Neural progenitor cell (in vitro differentiated cells): ENCODE measurements at regions not wholly inside any gene's neighbourhood (a gene's known extent, or its start where the extent isn't known, plus 50 kb on each side); places are given as distances from the start of the nearest gene placed in this dataset.
A peak's percentile ranks its signal among the peaks of the same experiment; 100 is the strongest.

Experiments used
- DNase-seq: peaks from one replicate; pipeline ENCODE4 v3.0.0-alpha.2; 2016; ENCODE audit warnings: low spot score
- H2AFZ ChIP-seq: fragments of 200-600 bp; sonication (generic); replicated peaks from 2 replicates; pipeline ENCODE4 v1.6.1; 2016; ENCODE audit warnings: antibody characterized with exemption
- H3F3A ChIP-seq: fragments of 200-600 bp; sonication (generic); 2 replicates; pipeline ENCODE4 v1.6.1; 2016; ENCODE audit warnings: antibody characterized with exemption, low read depth
- H3K27ac ChIP-seq: fragments of 200-600 bp; sonication (generic); 2 replicates; pipeline ENCODE4 v1.5.1; 2016; ENCODE audit warnings: mild to moderate bottlenecking
- H3K27me3 ChIP-seq: fragments of 200-600 bp; sonication (generic); 2 replicates; pipeline ENCODE4 v1.6.1; 2016; ENCODE audit warnings: mild to moderate bottlenecking, moderate library complexity
- H3K36me3 ChIP-seq: fragments of 200-600 bp; sonication (generic); 2 replicates; pipeline ENCODE4 v1.5.1; 2016
- H3K4me1 ChIP-seq: fragments of 200-600 bp; sonication (generic); 2 replicates; pipeline ENCODE4 v1.6.1; 2016; ENCODE audit warnings: mixed run types
- H3K4me2 ChIP-seq: fragments of 200-600 bp; sonication (generic); 2 replicates; pipeline ENCODE4 v1.6.1; 2016
- H3K4me3 ChIP-seq: fragments of 200-600 bp; sonication (generic); 2 replicates; pipeline ENCODE4 v1.5.1; 2016
- H3K79me2 ChIP-seq: fragments of 200-600 bp; sonication (generic); 2 replicates; pipeline ENCODE4 v1.6.1; 2016; ENCODE audit warnings: low read depth
- H3K9ac ChIP-seq: fragments of 200-600 bp; sonication (generic); 2 replicates; pipeline ENCODE4 v1.6.1; 2016
- H3K9me3 ChIP-seq: fragments of 200-600 bp; sonication (generic); 2 replicates; pipeline ENCODE4 v1.5.1; 2016; ENCODE audit warnings: low read depth
- H4K20me1 ChIP-seq: fragments of 200-600 bp; sonication (generic); 2 replicates; pipeline ENCODE4 v1.6.1; 2016; ENCODE audit warnings: low read depth
- H3K27ac Mint-ChIP-seq: 3 replicates; pipeline ENCODE4 v1.8.0; 2021; ENCODE audit warnings: mixed read lengths
- H3K27me3 Mint-ChIP-seq: 2 replicates; pipeline ENCODE4 v1.8.0; 2022; ENCODE audit warnings: low read depth, mild to moderate bottlenecking, inconsistent platforms, moderate library complexity, mixed read lengths; ENCODE audit not compliant: insufficient read depth
- H3K36me3 Mint-ChIP-seq: 3 replicates; pipeline ENCODE4 v1.8.0; 2021; ENCODE audit warnings: mixed read lengths
- H3K4me1 Mint-ChIP-seq: 3 replicates; pipeline ENCODE4 v1.8.0; 2021; ENCODE audit warnings: mixed read lengths
- H3K4me3 Mint-ChIP-seq: 3 replicates; pipeline ENCODE4 v1.8.0; 2021; ENCODE audit warnings: mild to moderate bottlenecking, moderate library complexity, mixed read lengths
- H3K9me3 Mint-ChIP-seq: 3 replicates; pipeline ENCODE4 v1.8.0; 2020; ENCODE audit warnings: mixed read lengths
- CTCF ChIP-seq: fragments of 200-600 bp; sonication (generic); IDR thresholded peaks from 2 replicates; pipeline ENCODE4 v1.5.1; 2017; ENCODE audit warnings: antibody characterized with exemption, mild to moderate bottlenecking
- EZH2 ChIP-seq: fragments of 200-600 bp; sonication (generic); IDR thresholded peaks from 2 replicates; pipeline ENCODE4 v1.6.1; 2017; ENCODE audit warnings: antibody characterized with exemption, mild to moderate bottlenecking, moderate library complexity
- EZH2phosphoT487 ChIP-seq: fragments of 200-600 bp; sonication (generic); IDR thresholded peaks from 2 replicates; pipeline ENCODE4 v1.6.1; 2017; ENCODE audit warnings: antibody characterized with exemption

GRCh38 chr1:59155351-59155750 is 141.5 kb upstream of the FGGY start:
- peaks cover 7% of the 10 kb centered on the region for H3F3A ChIP-seq
- no peak overlapping the region for H3K4me3 ChIP-seq
- H3K27me3 ChIP-seq = no peaks in the 10 kb centered on the region
- H3K9me3 ChIP-seq = peaks cover 10% of the 10 kb centered on the region
- peaks cover 12% of the 10 kb centered on the region for H3K4me1 ChIP-seq
- H3K9me3 Mint-ChIP-seq = peaks cover 8% of the 10 kb centered on the region
- DNase-seq = no peak
- peaks cover 11% of the 10 kb centered on the region for H3K27me3 Mint-ChIP-seq
- H3K9ac ChIP-seq = no peak overlapping the region
- peaks cover 44% of the 10 kb centered on the region for H3K4me1 Mint-ChIP-seq
- no peak overlapping the region for H3K4me3 Mint-ChIP-seq
- TF ChIP-seq EZH2phosphoT487 = no peak
- TF ChIP-seq CTCF = no peak
- TF ChIP-seq EZH2 = no peak
- H3K27ac Mint-ChIP-seq = no peak overlapping the region
- no peak overlapping the region for H2AFZ ChIP-seq
- H3K27ac ChIP-seq = no peak overlapping the region
- H3K4me2 ChIP-seq = no peak overlapping the region
- peaks cover 7% of the 10 kb centered on the region for H3K36me3 ChIP-seq
- no peaks in the 10 kb centered on the region for H4K20me1 ChIP-seq
- H3K36me3 Mint-ChIP-seq = peaks cover 3% of the 10 kb centered on the region
- H3K79me2 ChIP-seq = no peaks in the 10 kb centered on the region

- Mint-ChIP-seq H3K27me3 (peaks cover 10% of the 10 kb centered on the region), H3K4me3 (no peak overlapping the region), H3K4me1 (peaks cover 37% of the 10 kb centered on the region), H3K27ac (peak overlapping the region; percentile 88), H3K9me3 (peaks cover 8% of the 10 kb centered on the region), H3K36me3 (peaks cover 3% of the 10 kb centered on the region)
- no peak for DNase-seq
- Histone ChIP-seq H3K4me3 (no peak overlapping the region), H3K9ac (no peak overlapping the region), H3K4me2 (no peak overlapping the region), H3K27ac (no peak overlapping the region), H3K27me3 (no peaks in the 10 kb centered on the region), H3K4me1 (peaks cover 12% of the 10 kb centered on the region), H2AFZ (no peak overlapping the region), H3K9me3 (peaks cover 10% of the 10 kb centered on the region), H3F3A (peaks cover 7% of the 10 kb centered on the region), H3K79me2 (no peaks in the 10 kb centered on the region), H3K36me3 (peaks cover 7% of the 10 kb centered on the region), H4K20me1 (no peaks in the 10 kb centered on the region)
- TF ChIP-seq CTCF = no peak
Measured at GRCh38 chr1:59156051-59156450, 140.8 kb upstream of the FGGY start.

- Histone ChIP-seq H3K4me2 (peak overlapping the region; percentile 67), H3K4me3 (peak overlapping the region; percentile 10), H3K36me3 (peaks cover 7% of the 10 kb centered on the region), H3K9ac (no peak overlapping the region), H3F3A (peaks cover 7% of the 10 kb centered on the region), H4K20me1 (no peaks in the 10 kb centered on the region), H3K27me3 (no peaks in the 10 kb centered on the region), H3K9me3 (peaks cover 10% of the 10 kb centered on the region), H3K27ac (no peak overlapping the region), H3K79me2 (no peaks in the 10 kb centered on the region), H3K4me1 (peaks cover 12% of the 10 kb centered on the region), H2AFZ (no peak overlapping the region)
- H3K36me3 Mint-ChIP-seq = peaks cover 3% of the 10 kb centered on the region
- peaks cover 31% of the 10 kb centered on the region for H3K4me1 Mint-ChIP-seq
- peak overlapping the region; percentile 85 for H3K27ac Mint-ChIP-seq
- peaks cover 8% of the 10 kb centered on the region for H3K9me3 Mint-ChIP-seq
- TF ChIP-seq CTCF (no peak), EZH2 (no peak), EZH2phosphoT487 (no peak)
- H3K27me3 Mint-ChIP-seq = peaks cover 10% of the 10 kb centered on the region
- DNase-seq = peak; percentile 76
- peak overlapping the region; percentile 67 for H3K4me3 Mint-ChIP-seq
Measured at GRCh38 chr1:59156526-59157199, 140.2 kb upstream of the FGGY start.
